Glomerular visceral epithelial cell (primary cell): ENCODE measurements at regions not wholly inside any gene's neighbourhood (a gene's known extent, or its start where the extent isn't known, plus 50 kb on each side); places are given as distances from the start of the nearest gene placed in this dataset.
"Not testable (repeated sequence)": the region's sequence is repeated elsewhere in the genome, so short reads cannot be mapped to it uniquely, and the experiment has no call there.

ENCODE experiments used
- DNase-seq: peaks from one replicate; pipeline ENCODE4 v3.0.0-alpha.2; 2016; ENCODE audit errors: extremely low spot score

DNA sequence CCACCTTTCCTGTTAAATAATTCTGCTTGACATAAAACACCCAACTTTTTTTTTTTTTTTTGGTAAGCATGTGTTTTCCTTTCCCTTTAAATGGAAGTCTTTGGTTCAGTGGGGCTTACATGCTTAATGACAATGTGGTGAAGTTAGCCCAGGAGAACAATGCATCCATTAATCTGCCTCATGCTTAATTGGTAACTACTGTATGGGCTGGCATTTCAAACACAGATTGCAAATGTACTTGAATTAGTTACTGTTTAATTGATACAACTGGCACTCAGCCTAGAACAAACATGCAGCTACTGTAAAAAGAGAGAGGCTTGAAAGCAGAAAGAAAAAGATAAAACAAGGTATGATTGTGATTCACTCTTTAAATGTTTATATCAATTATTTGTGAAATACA is 483.6 kb upstream of the NOX3 start:
- no peak for DNase-seq

DNA sequence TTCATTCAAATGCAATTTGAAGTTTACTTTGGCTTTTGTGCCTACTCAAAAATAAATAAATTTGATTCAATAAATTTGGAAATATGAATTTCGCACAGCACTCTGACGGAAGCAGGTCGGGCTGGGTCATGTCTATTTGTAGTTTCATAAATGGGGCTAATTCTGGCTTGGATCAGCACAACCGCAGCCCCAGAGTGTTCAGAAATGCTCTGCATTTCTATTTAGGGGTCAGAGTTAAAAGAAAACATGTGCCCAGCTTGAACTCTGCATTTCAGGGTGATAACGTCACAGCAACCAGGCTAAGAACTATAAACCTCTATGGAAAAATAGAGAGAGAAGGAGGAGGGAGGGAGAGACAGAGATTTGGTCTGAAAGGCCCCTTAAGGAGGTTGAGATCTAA is 480.9 kb upstream of the NOX3 start:
- no peak for DNase-seq

DNA sequence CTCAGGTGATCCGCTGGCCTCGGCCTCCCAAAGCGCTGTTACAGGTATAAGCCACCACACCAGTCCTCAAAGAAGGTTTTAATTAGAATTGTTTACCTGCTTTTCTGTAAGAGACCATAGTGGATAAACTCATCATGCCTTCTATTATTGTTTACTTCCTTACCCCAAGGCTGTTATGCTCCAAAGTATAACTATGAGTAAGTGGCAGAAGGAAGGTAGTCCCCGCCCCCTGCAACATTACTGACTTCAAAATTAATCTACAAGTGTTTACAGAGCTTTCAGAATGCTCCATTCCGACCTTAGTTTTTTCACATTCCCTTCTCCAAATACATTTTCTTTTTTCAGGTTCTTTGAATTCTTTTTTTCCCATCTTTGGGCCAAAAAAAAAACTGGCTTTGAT is 480.5 kb upstream of the NOX3 start:
- DNase-seq: no peak

DNA sequence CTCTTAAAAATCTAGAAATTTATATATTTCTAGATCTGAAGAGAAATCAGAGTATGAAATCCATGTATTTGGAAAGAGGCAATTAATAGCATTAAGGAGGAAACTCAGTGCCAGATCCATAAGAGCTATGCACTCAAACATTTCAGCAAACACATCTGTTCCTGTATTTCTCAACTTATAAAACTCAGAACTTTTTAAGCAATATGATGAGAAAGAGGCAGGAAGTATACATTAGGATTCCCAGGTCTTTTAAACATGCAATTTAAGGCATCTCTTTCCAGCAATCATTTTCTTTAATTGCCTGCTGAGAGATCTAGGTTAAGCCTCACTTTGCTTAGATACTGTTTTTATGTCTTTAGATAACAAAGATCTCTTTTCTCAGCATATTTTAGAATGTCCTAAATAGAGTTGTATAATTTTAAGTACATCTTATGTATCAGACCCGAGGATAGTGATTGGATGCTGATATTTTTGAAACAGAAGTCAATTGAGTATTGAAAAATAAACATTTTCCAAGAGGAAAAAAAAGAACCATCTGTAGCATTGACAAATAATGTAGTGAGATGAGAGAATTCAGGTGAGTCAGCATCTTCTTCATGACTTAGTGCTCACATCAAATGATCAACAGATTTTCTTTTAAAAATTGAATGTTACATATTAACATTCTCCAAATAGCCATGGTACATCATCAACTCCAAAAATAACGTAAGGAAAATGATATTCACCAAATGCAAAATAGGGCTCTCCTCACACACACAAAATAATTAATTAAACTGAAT is 461.4 kb upstream of the NOX3 start:
- DNase-seq: no peak

DNA sequence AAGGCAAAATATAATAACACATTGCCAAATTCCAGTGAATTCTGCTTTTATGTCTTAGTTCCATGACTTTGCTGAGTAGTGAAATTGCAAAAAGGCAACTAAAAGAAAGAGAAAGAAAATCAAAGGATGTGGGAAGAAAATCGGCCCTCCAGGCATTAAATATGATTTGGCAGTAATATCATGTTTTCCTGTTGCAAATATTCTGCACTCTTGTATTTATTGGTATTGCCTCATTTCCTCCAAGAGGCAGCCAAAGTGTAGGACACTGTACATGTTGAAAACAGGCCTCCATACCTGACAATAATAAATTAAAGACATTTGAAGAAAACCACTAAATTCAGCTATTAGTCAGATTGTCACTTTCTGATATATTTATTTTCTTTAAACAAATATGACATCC is 460.0 kb upstream of the NOX3 start:
- no peak for DNase-seq

DNA sequence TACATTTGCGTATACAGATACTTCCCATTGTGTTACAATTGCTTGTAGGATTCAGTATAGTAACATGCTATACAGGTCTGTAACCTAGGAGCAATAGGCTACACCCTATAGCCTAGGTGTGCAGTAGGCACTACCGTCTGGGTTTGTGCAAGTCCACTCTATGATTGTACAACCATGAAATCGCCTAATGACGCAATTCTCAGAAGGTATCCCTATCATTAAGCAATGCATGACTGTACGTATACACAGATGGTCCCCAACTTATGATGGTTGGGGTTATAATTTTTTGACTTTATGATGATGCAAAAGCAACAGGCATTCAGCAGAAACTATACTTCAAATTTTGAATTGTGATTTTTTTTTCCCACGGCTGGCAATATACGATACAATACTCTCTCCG is 458.2 kb upstream of the NOX3 start:
- no peak for DNase-seq

DNA sequence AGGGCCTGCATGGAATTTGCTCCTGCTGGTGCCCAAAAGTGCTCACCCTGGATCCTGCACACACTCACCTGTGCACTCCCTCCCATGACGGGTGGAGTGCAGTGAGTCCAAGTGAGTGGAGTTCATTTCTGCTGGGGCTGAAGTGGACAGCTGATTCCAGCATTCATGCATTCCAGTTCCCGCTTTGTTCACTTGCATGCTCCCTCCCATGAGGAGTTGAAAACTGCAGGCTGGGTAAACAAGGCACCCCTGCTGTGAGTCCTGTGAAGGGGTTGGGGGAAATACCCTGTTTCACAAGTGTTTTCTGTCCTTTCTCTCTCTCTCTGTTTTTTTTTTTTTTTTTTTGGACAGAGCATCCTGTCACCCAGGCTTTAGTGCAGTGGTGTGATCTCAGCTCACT is 454.1 kb upstream of the NOX3 start:
- DNase-seq: no peak

DNA sequence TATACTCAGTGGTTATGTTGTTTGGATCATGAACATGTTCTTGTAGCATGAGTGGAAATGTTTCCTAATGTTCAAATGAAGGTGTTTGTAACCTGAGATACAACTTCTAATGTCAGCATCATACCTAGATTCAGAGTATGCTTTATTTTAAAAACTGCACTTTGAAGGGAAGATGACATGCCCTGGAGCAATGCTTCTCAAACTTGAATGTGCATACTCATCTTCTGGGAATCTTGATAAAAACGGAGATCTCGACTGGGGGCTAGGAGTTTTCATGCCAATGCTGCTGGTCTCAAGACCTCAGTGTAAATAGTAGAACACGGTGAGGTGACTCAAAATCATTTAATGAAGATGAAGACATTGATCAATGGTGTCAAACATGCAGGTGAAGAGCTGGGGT is 440.0 kb upstream of the NOX3 start:
- no peak for DNase-seq

DNA sequence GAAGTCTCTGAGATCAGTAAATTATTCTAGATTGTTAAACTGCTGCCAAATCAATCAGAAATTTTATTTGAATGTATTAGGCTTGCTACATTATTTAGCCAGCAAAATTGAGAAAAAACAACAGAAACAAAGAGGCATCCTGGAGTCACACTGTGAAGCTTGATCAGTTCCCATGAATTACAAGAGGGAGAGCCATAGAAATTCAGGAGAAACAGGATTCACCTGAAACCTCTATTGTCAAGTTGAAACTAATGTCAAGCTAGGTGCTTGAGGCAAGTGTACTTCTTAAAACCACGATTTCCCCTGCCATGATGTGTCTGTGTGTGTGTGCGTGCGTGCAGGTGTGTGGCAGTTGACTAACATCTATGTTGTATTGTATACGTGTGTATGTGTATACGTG is 439.1 kb upstream of the NOX3 start:
- DNase-seq: no peak

DNA sequence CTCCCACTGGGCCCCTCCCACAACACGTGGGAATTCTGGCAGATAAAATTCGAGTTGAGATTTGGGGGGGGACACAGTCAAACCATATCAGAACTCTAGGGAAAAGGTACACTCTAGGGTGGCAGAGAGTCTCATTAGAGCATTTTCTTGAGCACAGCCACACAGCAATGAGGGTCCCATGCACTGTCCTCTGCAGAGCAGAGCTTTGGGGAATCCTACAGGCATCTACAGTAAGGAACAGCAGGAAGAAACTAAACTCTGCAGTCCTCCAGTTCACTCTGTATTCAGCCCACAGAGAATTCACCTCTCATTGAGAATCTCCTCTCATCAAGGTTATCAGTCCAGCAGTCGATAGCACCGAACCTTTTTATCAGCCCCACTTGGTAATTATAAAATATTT is 438.6 kb upstream of the NOX3 start:
- DNase-seq: no peak

DNA sequence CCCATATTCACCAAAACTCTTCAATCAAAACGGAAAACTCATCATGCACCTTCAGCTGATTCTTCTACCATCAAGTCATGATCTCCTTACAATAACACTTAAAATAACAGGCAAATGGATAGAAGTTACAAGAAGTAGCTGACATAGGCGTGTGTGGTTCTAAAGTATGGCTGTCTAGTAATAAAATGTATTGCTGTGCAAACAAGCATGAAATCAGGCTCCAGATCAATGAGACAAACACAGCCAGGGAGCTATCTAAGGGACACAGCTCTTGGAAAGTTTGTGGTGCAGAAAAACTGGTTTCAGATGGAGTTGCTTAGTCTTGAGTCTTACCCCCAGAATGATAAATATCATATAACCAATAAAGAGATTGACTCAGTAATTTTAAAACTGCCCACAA is 434.8 kb upstream of the NOX3 start:
- no peak for DNase-seq

DNA sequence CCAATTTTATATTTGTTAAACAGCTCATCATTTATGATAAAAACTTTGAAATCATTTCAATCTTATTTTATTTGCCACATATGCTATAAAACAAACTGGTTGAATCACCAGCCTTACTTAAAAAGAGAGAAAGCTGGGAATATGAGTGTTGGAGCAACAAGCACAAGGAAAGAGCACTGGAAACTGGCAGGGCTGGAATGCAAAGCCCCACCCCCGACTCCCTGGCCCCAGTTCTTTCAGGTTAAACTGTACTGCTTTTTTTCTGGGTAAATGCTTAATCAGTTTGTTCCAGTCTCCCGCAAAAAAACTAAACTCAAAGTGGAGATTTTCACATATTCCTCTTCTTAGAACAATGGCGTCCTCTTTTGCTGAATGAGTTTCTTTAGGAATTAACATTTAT is 433.8 kb upstream of the NOX3 start:
- DNase-seq: no peak

DNA sequence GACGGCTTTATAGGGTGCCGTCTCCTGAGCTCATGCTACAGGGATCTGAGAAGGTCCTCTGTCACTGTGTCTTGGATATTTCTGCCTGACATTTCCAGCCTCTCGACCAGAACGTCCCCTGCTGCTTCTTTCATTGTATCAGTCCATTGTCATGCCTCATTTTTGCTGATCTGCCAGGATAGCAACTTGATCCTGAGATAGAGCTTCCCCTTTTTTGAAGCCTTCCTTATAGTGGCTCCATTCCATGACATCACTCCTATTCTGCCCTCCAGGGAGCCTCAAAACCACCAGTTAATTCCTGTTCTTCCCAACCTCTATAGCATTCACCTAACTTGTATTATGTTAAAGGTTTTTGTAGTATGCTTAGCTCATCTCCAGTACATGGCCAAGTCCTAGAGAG is 431.8 kb upstream of the NOX3 start:
- no peak for DNase-seq

DNA sequence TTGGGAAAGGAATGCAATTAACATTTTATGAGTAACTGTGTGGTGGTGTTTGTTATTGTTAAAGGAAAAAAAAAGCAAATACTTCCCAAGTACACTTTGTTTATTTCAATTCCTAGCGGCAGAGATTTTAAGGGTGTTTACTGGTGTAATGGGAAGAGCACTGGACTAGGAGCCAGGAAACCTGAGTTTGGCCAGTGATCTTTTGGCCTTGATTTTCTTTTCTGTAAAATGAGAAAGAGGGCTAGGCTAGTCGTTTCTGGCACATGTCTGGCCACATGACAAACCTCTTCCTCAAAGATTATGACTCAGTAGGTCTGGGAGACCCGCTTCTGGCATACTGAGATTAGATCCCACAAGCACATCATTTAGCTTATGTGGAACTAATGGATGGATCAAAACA is 428.1 kb upstream of the NOX3 start:
- DNase-seq: no peak

DNA sequence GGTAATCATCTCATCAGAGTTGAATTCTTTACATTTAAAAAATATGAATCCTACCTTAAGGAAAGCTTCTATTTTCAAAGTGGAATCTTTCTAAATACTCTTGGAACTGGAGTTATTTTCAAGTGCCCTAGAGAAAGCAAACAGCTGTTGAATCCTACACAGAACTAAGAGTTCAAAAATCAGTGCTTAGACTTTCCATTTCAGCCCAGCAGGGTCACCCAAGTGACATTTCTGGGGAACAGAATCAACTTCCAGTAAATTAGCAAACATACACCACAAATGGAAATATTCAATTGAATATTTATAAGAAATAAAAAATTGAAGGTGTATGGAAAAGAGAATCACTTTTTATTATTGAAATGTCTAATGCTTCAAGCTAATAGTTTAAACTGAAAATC is 427.7 kb upstream of the NOX3 start:
- no peak for DNase-seq

DNA sequence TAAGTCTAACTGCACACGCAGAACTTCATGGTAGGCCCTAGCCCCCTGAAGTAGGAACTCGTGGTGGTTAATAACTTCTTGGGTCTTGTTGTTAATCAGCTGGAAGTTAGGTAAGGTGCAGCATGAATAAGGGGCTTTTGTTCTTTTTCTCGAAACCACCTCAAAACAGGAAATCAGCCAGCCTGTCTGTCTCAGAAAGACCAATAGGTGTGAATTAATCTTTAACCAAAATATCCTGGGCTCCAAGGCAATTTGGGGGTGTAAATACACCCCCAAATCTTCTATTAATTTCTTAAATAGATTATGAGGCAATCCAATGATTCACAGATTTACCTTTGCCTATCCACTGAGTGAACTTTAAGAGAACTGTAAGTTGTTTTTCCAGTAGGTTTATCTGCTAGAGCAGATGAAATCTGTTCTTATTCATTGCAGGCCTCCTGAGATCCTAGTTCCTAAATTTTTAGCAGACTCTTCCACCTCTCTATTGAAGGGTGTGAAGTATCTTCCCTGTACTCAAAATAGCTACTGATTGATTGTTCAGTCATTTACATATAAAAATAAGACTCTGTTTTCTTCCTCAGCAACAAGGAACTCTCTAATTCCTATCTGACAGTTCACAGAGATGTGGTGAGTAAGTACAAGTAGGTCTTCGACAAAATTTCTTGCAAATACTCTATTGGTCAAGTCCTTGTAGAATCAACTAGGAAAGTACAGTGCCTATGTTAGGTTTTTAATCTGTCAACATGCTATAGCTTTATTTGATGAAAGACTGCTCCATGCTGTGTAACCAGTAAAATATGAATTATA is 427.1 kb upstream of the NOX3 start:
- DNase-seq: no peak

DNA sequence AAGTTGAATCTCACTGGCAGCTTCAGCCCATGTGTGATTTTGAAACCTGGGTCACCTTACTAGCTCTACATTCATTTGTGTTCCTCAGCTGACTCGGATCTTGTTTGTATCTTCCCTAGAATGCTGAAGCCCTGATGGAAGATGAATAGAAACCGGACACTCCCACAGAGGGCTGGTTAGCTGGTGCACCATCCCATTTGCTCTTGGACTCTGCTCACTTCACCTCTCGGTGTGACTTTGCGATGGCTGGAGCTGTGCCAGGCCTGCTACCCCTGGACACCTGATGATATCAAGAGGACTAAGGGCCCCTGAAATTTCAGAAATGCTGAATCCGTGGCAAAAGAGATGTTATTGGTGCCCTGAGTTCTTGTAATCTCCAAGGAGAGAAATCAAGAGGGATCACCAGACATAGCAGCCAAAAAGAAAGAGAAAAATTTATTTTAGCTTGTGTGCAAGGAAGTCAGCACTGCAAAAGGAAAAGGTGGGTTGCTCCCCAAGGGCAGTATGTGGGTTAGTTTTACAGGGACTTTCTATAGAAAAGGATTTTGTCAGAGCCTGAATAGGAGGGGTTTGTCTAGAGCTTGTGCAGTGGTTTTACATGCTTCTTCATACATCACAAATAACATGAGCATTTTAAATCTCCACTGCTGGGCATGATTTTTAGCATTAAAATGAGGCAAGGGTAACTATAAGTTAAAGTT is 426.3 kb upstream of the NOX3 start:
- DNase-seq: no peak

DNA sequence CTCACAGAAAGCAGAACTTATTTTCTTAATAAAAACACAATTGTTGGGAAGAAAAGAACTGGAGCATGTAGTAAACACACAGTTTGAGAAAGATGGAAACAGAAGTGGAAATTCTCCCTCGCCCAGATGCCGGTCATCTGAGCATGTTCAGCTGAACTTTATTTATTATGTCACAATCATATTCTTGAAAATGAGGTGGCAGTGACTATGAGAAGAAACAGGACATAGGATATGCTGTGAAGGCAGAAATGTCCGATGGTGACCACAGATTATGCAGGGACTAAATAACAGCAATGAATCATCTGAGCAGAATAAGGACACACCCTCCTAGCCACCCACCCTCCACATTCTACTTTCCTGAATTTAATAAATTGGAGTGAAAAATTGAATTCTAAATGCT is 425.3 kb upstream of the NOX3 start:
- no peak for DNase-seq

DNA sequence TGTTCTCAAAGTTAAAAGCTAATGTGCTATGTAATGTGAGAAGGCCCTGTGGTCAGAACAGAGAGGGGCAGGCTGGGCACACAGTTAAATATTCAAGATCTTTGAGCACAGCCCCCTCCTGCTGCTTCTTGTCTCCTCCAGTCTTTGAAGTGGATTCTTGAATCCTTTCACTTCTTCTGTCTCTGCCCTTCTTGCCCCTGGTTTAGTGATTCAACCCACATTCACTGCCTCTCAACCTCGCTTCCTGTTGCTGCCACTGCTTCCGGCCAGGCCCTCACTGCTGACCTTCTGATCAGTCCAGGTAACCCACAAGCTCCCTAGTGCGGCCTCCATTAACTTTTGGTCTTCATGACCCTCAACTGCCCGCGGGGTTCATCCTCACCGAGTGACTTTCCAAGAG is 417.3 kb upstream of the NOX3 start:
- DNase-seq: no peak

DNA sequence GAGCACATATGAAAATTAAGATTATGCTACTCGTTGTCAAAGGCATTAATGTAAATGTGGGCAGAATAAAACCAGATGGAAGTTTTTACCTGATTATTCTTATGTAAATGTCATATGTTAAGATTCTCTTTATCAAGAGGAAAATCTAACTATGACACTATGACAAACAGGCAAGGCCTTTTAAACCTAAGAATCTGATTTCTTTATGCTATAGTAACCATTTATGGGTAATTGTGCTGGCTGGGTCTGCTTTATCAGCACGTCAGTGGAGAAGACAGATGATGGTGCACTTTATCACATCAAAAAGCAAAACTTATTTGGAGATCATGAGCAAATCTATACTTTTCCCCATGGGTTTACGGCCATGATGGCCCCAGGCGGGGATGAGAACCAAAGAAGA is 412.0 kb upstream of the NOX3 start:
- no peak for DNase-seq

DNA sequence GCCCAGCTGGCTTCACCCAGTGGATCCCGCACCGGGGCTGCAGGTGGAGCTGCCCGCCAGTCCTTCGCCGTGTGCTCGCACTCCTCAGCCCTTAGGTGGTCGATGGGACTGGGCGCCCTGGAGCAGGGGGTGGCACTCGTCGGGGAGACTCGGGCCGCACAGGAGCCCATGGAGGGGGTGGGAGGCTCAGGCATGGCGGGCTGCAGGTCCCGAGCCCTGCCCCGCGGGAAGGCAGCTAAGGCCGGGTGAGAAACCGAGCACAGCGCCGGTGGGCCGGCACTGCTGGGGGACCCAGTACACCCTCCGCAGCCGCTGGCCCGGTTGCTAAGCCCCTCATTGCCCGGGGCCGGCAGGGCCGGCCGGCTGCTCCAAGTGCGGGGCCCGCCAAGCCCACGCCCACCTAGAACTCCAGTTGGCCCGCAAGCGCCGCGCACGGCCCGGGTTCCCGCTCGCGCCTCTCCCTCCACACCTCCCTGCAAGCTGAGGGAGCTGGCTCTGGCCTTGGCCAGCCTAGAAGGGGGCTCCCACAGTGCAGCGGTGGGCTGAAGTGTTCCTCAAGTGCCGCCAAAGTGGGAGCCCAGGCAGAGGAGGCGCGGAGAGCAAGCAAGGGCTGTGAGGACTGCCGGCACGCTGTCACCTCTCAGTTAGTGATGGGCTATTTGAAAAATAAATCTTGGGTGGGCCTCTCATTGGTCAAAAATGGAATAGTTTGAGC is 411.2 kb upstream of the NOX3 start:
- DNase-seq: not testable (repeated sequence)

DNA sequence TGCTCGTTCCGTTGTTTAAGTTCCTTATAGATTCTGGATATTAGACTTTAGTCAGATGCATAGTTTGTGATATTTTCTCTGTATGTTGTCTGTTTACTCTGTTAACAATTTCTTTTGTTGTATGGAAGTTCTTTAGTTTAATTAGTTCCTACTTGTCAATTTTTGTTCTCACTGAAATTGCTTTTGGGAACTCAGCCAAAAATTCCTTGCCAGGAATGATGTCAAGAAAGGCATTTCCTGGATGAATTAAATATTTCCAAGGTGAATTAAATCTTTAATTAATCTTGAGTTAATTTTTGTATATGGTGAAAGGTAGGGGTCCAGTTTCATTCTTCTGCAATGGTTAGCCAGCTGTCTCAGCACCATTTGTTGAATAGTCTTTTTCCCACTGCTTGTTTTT is 406.2 kb upstream of the NOX3 start:
- no peak for DNase-seq
